ENCODE measurements at regions not wholly inside any gene's neighbourhood (a gene's known extent, or its start where the extent isn't known, plus 50 kb on each side); places are given as distances from the start of the nearest gene placed in this dataset.

DNA sequence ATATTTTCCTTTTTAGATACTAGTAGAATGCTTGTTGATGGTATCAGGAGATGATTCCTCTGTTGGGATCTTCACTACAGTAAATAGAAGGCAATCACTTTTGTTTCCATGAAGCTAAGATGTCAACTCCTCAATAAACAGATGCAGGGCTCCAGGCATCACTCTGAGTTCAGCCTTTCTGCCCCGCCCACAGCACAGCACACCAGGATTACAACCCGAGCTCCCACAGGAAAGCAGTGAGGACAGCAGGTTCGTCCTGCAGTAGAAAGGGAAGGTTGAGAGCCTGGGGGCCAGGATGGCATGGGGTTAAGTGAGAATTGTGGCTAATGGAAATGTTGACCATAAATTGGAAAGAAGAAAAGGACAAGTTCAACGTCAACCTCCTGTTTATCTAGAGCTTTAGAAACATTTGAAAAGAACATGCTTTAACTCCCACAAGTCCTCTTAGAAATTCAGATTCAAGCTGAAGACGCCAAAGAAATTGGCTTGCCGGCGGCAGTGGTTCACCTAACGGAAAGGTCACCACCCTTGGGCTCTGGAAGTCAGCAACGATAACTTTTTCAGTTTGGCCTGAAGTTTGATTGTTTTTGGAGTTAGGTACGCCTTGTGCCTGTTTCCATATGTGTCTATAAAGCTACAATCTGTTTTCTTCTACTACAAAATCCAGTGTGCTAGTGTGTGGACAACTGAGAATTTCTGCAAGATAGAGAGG lies 144.4 kb upstream of the PDE10A start:
- Histone ChIP-seq H3K27me3 (no peaks in the 10 kb centered on the region), H3K4me1 (peaks cover 0 to 18% of the 10 kb centered on the region in 2 donors), H3K9me3 (no peaks in the 10 kb centered on the region), H3K4me3 (no peak overlapping the region), H3K27ac (no peak overlapping the region), H3K36me3 (no peaks in the 10 kb centered on the region)
- DNase-seq (ENCODE audit: low spot score), result peak; percentile 61
- TF ChIP-seq, protein P1, sequence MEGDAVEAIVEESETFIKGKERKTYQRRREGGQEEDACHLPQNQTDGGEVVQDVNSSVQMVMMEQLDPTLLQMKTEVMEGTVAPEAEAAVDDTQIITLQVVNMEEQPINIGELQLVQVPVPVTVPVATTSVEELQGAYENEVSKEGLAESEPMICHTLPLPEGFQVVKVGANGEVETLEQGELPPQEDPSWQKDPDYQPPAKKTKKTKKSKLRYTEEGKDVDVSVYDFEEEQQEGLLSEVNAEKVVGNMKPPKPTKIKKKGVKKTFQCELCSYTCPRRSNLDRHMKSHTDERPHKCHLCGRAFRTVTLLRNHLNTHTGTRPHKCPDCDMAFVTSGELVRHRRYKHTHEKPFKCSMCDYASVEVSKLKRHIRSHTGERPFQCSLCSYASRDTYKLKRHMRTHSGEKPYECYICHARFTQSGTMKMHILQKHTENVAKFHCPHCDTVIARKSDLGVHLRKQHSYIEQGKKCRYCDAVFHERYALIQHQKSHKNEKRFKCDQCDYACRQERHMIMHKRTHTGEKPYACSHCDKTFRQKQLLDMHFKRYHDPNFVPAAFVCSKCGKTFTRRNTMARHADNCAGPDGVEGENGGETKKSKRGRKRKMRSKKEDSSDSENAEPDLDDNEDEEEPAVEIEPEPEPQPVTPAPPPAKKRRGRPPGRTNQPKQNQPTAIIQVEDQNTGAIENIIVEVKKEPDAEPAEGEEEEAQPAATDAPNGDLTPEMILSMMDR (IDR thresholded peaks at IDR 0.05), result no peak

DNA sequence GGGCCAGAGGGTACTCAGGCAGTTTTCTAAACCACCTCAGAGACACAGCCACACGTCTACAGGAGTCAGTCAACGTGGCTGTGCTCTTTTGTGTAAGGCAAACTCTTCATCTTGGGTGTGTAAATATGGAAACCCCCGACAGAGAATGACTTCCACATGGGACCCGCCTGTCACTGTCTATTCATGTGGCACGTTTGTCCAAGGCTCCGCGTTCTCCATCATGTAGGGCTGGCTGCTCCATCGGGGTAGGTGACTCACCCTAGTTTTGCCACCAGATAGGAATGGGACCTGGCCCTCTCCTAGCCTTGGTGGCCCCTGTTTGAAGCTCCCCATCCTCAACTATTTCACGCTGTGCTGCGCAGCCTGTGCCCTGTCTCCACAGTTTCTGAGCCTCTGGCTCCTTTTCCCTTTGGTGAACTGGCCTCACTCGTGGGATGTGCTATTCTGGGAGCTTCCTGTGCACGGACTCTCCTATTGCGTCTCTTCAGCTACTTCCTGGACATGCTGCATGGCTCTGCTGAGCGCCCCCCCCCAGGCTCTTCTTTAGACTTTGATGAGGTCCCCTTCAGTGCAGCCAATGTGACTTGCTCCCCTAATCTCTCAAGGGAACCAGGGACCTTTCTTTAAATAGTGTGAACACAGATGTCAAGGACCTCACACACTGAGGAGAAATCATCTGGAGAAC lies 143.2 kb upstream of the PDE10A start:
- DNase-seq (ENCODE audit: low spot score), result no peak
- Histone ChIP-seq H3K27me3 (no peaks in the 10 kb centered on the region), H3K4me3 (no peak overlapping the region), H3K27ac (no peak overlapping the region), H3K9me3 (no peaks in the 10 kb centered on the region), H3K4me1 (peaks cover 0 to 18% of the 10 kb centered on the region in 2 donors), H3K36me3 (no peaks in the 10 kb centered on the region)
- TF ChIP-seq, protein P1 (IDR thresholded peaks at IDR 0.05), result no peak

- Histone ChIP-seq H3K27me3 (no peaks in the 10 kb centered on the region), H3K4me3 (no peak overlapping the region), H3K27ac (no peak overlapping the region), H3K36me3 (no peaks in the 10 kb centered on the region), H3K9me3 (no peaks in the 10 kb centered on the region), H3K4me1 (peaks cover 0 to 18% of the 10 kb centered on the region in 2 donors)
- DNase-seq (ENCODE audit: low spot score), result no peak
- TF ChIP-seq, protein P1 (IDR thresholded peaks at IDR 0.05), result no peak
Measured at GRCh38 chr6:165805636-165806035, 142.6 kb upstream of the PDE10A start.

DNA sequence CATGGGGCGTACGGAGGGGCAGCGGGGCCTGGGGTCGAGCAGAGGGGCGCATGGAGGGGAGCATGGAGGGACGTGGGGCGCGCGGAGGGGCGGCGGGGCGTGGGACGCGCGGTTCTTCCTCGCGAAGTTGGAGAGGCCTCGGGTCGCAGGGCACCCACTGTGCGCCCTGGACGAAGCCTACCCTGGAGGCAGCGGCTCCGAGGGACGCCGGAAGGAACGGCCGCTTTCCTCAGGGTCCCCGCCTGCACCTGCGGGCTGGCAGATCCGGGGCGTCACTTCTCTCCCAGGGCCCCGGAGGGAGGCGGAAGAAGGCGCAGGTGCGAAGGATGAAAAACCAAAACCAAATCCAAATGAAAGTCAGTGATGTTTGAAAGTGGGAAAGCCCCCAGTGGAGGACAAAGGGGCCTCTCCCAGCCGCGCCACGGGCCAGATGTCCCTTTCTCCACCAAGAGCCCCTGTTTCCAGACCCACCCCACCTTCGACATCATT lies 142.1 kb upstream of the PDE10A start:
- Histone ChIP-seq H3K36me3 (no peaks in the 10 kb centered on the region), H3K27me3 (no peaks in the 10 kb centered on the region), H3K4me3 (peak overlapping the region; percentile 15 to 46), H3K27ac (no peak overlapping the region), H3K9me3 (no peaks in the 10 kb centered on the region), H3K4me1 (peaks cover 0 to 23% of the 10 kb centered on the region in 2 donors)
- no peak for DNase-seq (ENCODE audit: low spot score)
- TF ChIP-seq, protein P1 (IDR thresholded peaks at IDR 0.05), result no peak

GRCh38 chr6:165804331-165805066 lies 141.5 kb upstream of the PDE10A start:
- Histone ChIP-seq H3K4me1 (peaks cover 0 to 29% of the 10 kb centered on the region in 2 donors), H3K27ac (no peak overlapping the region), H3K36me3 (no peaks in the 10 kb centered on the region), H3K27me3 (no peaks in the 10 kb centered on the region), H3K9me3 (no peaks in the 10 kb centered on the region), H3K4me3 (peak overlapping the region; percentile 15 to 46)
- TF ChIP-seq, protein P1 (IDR thresholded peaks at IDR 0.05), result no peak
- no peak for DNase-seq (ENCODE audit: low spot score)
